ENCODE measurements at regions not wholly inside any gene's neighbourhood (a gene's known extent, or its start where the extent isn't known, plus 50 kb on each side); places are given as distances from the start of the nearest gene placed in this dataset.

GRCh38 chr12:107594995-107595394, 90.6 kb upstream of the PWP1 start:
- TF ChIP-seq EZH2 (IDR thresholded peaks at IDR 0.05; ENCODE audit: low read depth, unreplicated experiment), result no peak
- TF ChIP-seq CTCF (conservative IDR thresholded peaks at IDR 0.05; ENCODE audit: low read depth in 2 of 2), result no peak
- no peak for TF ChIP-seq POLR2AphosphoS5 (IDR thresholded peaks at IDR 0.05; ENCODE audit: low read depth)
- no peak for TF ChIP-seq EZH2phosphoT487 (IDR thresholded peaks at IDR 0.05; ENCODE audit: unreplicated experiment)
- no peak for TF ChIP-seq REST (IDR thresholded peaks at IDR 0.05; ENCODE audit: unreplicated experiment)
- TF ChIP-seq JUNB (IDR thresholded peaks at IDR 0.05; ENCODE audit: unreplicated experiment), result no peak
- no peak for TF ChIP-seq CREB1 (CRISPR knock-in tag; IDR thresholded peaks at IDR 0.05; ENCODE audit: low read depth)
- TF ChIP-seq ETS1 (IDR thresholded peaks at IDR 0.05), result no peak
- TF ChIP-seq NANOG (IDR thresholded peaks at IDR 0.05; ENCODE audit: borderline replicate concordance), result no peak

Data from GM23338 (cell line).